ENCODE measurements at regions not wholly inside any gene's neighbourhood (a gene's known extent, or its start where the extent isn't known, plus 50 kb on each side); places are given as distances from the start of the nearest gene placed in this dataset.

GRCh38 chr6:113370508-113371502, 486.3 kb upstream of the MARCKS start:
- peak; percentile 79; the same call in 1 of the 2 replicates for TF ChIP-seq POLR2AphosphoS5 (IDR thresholded peaks at IDR 0.05; ENCODE audit: borderline replicate concordance, low read depth, low read length)
- no peak for TF ChIP-seq EZH2 (IDR thresholded peaks at IDR 0.05)
- no peak for TF ChIP-seq FOXP2 (optimal IDR thresholded peaks at IDR 0.05; ENCODE audit: control extremely low read depth, extremely low read length, insufficient read depth)

Data from SK-N-MC (cell line).